SH-SY5Y (cell line): ENCODE measurements at regions not wholly inside any gene's neighbourhood (a gene's known extent, or its start where the extent isn't known, plus 50 kb on each side); places are given as distances from the start of the nearest gene placed in this dataset.

Source experiments
- GATA2 ChIP-seq: IDR thresholded peaks from 2 replicates; pipeline ENCODE4 v1.6.1; 2011; ENCODE audit warnings: mild to moderate bottlenecking, low read depth, low read length
- GATA3 ChIP-seq: IDR thresholded peaks from 2 replicates; pipeline ENCODE4 v1.6.1; 2011; ENCODE audit warnings: low read depth, mild to moderate bottlenecking, low read length, moderate library complexity

GRCh38 chr18:27414682-27415081 lies 229.6 kb upstream of the CHST9 start:
- no peak for TF ChIP-seq GATA3
- TF ChIP-seq GATA2 = no peak
